SHP77 treated with DMSO at 0.1 percent for 48 hours (cell line): ENCODE measurements at regions not wholly inside any gene's neighbourhood (a gene's known extent, or its start where the extent isn't known, plus 50 kb on each side); places are given as distances from the start of the nearest gene placed in this dataset.
"Not testable (repeated sequence)": the region's sequence is repeated elsewhere in the genome, so short reads cannot be mapped to it uniquely, and the experiment has no call there.

ENCODE experiments used
- DNase-seq: peaks from one replicate; lab custom pipeline; 2025; lab: John Stamatoyannopoulos, UW

GRCh38 chr5:87608385-87608784 lies 195.7 kb upstream of the CCNH start:
- DNase-seq = no peak

- DNase-seq = no peak
Measured at GRCh38 chr5:87605663-87606062, 192.9 kb upstream of the CCNH start.

GRCh38 chr5:87599778-87600177 lies 187.0 kb upstream of the CCNH start:
- no peak for DNase-seq

GRCh38 chr5:87598460-87598859 lies 185.7 kb upstream of the CCNH start:
- DNase-seq = no peak

- DNase-seq = no peak
Measured at GRCh38 chr5:87594566-87594965, 181.8 kb upstream of the CCNH start.

GRCh38 chr5:87589587-87589986 lies 176.9 kb upstream of the CCNH start:
- no peak for DNase-seq

GRCh38 chr5:87588316-87588715 lies 175.6 kb upstream of the CCNH start:
- DNase-seq = no peak

- not testable (repeated sequence) for DNase-seq
Measured at GRCh38 chr5:87583704-87584103, 171.0 kb upstream of the CCNH start.

- no peak for DNase-seq
Measured at GRCh38 chr5:87582149-87582548, 169.4 kb upstream of the CCNH start.

- DNase-seq = no peak
Measured at GRCh38 chr5:87581661-87582060, 168.9 kb upstream of the CCNH start.

GRCh38 chr5:87579678-87580077 lies 166.9 kb upstream of the CCNH start:
- no peak for DNase-seq

GRCh38 chr5:87576867-87577266 lies 164.1 kb upstream of the CCNH start:
- DNase-seq = no peak

GRCh38 chr5:87576306-87576705 lies 163.6 kb upstream of the CCNH start:
- not testable (repeated sequence) for DNase-seq

- DNase-seq = no peak
Measured at GRCh38 chr5:87574106-87574505, 161.4 kb upstream of the CCNH start.

- DNase-seq = no peak
Measured at GRCh38 chr5:87572611-87573010, 159.9 kb upstream of the CCNH start.

GRCh38 chr5:87572090-87572489 lies 159.4 kb upstream of the CCNH start:
- DNase-seq = no peak

GRCh38 chr5:87570366-87570765 lies 157.6 kb upstream of the CCNH start:
- no peak for DNase-seq

- DNase-seq = no peak
Measured at GRCh38 chr5:87562068-87562467, 149.3 kb upstream of the CCNH start.

- no peak for DNase-seq
Measured at GRCh38 chr5:87560528-87560927, 147.8 kb upstream of the CCNH start.

- no peak for DNase-seq
Measured at GRCh38 chr5:87551911-87552310, 139.2 kb upstream of the CCNH start.

GRCh38 chr5:87541676-87542075 lies 128.9 kb upstream of the CCNH start:
- DNase-seq = no peak

- peak; percentile 5 for DNase-seq
Measured at GRCh38 chr5:87541033-87541432, 128.3 kb upstream of the CCNH start.

GRCh38 chr5:87539839-87540238 lies 127.1 kb upstream of the CCNH start:
- no peak for DNase-seq

- DNase-seq = no peak
Measured at GRCh38 chr5:87536365-87536764, 123.6 kb upstream of the CCNH start.

GRCh38 chr5:87535706-87536105 lies 123.0 kb upstream of the CCNH start:
- DNase-seq = no peak
